ENCODE measurements at regions not wholly inside any gene's neighbourhood (a gene's known extent, or its start where the extent isn't known, plus 50 kb on each side); places are given as distances from the start of the nearest gene placed in this dataset.

- in situ Hi-C loops (cut with HindIII; ENCODE audit: low sequenced_read_pairs): no loop called here
Observed at GRCh38 chr4:15215109-15215508, 212.7 kb upstream of the C1QTNF7 start.

DNA sequence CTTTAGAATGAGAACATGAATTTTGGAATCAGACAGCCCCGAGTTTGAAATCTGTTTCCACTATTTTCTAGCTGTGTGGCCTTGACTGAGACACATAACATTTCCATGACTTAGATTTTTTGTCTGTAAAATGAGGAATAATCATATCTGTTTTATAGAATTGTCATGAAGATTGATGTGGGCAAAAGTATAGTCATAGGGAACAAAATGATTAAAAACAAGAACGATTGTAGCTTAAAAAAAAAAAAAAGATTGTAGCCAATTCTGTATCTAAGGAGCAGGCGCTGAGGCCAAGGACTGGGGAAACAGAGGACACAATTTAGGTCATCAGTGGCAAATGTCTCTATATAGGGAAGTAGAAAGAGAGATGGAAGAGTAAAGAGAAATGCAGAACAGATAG is 201.6 kb upstream of the C1QTNF7 start:
- in situ Hi-C loops (cut with HindIII; ENCODE audit: low sequenced_read_pairs): loop anchor here (25.0 kb wide), 1 partner anchor 236 kb away; the partner anchor contains the start of gene CC2D2A

DNA sequence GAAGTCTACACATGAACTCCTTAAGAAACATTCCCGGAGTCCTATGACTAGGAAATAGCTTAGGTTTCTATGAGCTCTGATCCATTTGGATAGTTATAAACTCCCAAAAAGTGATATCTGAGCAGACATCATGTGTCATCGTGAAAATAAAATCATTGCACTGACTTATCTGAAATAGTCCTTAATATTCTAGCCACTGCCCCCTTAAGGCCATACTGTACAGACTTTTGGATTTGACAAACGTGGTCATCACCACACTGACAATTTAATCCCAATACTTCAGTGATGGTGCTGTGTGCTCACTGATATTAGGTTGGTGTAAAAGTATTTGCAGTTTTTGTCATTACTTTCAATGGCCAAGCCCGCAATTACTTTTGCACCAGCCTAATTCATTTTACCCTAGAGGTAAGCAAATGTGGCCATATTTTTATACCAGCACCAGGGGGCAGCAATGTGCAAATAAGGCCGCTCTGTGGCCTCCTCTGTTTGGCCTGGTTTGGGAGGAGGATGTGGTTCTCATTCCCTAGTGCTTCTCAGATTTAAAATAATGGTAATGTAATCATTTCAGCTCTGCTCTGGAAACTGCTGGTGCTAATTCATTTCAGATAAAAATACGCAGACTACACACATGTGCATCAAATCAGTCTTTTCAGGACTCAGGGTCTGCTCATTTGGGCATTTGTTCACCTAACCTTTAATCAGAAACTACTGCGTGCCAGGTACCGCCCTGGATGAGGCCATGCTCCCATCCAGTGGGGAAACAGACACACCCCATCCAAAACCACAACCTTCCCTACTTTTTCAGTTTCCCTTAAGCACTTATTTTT is 196.4 kb upstream of the C1QTNF7 start:
- in situ Hi-C loops (cut with HindIII; ENCODE audit: low sequenced_read_pairs): loop anchor here (25.0 kb wide), 1 partner anchor 231 kb away; the partner anchor contains the start of gene CC2D2A

DNA sequence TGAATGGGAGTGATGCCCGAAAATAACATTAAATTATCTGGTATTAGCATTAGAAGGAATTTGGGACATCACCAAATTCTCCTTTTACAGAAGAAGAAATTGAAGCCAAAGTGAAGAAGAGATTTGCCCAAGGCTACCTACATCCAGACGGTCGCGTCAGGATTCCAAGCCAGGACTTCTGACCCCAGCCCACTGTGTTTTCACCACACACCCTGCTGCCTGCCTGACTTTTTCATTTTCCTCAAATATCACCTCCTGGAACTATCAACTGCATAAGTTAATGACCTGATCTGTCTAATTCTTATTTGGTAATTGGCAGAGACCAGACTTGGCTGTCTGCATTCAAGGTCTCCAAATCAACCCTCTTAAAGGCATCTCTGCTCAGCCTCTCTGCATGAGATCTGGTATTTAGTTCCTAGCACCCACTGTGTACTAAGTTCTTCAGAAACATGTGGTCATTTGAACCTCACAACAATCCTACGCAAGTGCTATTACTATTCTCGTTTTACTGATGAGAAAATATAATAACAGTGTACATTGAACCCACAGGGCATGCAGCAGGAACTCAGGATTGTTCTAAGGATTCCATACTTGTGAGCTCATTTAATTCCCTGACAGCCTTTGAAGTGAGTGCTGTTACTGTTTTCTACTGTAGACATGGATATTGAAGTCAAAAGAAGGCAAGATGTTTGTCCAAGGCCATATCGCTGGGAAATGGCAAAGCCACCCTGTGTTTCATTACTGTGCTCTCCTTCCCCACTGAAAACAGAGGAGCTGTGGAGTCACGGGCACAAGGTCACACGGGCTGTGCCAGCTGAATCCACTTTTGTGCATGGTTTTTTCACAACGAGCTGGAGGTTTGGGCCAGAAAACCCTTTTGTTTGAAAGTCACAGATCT is 195.2 kb upstream of the C1QTNF7 start:
- in situ Hi-C loops (cut with HindIII; ENCODE audit: low sequenced_read_pairs): loop anchor here (25.0 kb wide), 1 partner anchor 230 kb away; the partner anchor contains the start of gene CC2D2A

DNA sequence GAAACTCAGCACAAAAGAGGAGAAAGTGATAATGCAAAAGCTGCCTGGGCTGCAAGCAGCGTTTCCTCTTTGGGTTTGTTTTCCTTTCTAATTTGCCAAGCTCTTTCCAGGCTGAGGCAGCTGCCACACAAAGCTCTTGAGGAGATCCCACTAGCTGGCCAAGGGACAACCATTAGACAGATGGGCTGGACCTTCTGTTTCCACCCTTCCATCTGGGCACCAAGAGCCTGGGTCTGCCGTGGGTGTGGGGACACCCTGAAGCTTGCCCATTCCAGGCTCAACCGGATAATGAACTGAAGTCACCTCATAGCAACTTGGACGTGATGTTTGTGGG is 194.6 kb upstream of the C1QTNF7 start:
- in situ Hi-C loops (cut with HindIII; ENCODE audit: low sequenced_read_pairs): loop anchor here (25.0 kb wide), 1 partner anchor 229 kb away; the partner anchor contains the start of gene CC2D2A

GRCh38 chr4:15233626-15234025 is 194.2 kb upstream of the C1QTNF7 start:
- in situ Hi-C loops (cut with HindIII; ENCODE audit: low sequenced_read_pairs): loop anchor here (25.0 kb wide), 1 partner anchor 229 kb away; the partner anchor contains the start of gene CC2D2A

DNA sequence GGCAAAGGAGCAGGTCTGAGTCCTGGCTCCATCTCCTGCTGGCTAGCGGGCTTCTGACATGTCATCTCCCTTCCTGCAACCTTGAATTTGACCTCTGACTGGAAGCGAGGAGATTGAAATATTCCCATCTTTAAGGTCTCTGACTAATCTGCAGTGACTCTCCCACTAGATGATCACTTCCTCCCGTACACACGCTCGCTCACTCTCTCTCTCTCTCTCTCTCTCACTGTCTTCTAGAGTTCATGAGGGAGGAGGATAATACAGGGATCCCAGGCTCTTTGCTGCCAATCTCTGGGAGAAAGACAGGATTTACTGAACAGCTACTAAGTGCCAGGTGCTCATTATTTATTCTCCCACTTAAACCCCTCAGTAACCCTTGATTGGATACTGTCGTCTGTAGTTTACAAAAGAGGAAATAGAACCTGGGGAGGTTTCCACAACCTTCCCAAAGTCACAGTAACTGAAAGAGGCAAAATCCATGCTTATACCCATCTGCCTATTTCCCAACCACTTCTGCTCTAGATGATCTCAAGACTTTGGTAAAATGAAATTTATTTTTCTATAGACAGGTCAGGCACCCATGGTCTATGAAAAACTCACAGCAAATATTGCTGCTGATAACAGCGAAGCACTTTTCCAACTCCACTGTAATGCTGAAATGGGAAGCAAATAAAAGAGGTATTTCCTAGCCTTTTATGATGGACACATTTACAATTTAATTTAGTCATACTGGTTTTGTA is 193.5 kb upstream of the C1QTNF7 start:
- in situ Hi-C loops (cut with HindIII; ENCODE audit: low sequenced_read_pairs): loop anchor here (25.0 kb wide), 1 partner anchor 228 kb away; the partner anchor contains the start of gene CC2D2A

GRCh38 chr4:15234856-15235126 is 193.0 kb upstream of the C1QTNF7 start:
- in situ Hi-C loops (cut with HindIII; ENCODE audit: low sequenced_read_pairs): loop anchor here (25.0 kb wide), 1 partner anchor 228 kb away; the partner anchor contains the start of gene CC2D2A

DNA sequence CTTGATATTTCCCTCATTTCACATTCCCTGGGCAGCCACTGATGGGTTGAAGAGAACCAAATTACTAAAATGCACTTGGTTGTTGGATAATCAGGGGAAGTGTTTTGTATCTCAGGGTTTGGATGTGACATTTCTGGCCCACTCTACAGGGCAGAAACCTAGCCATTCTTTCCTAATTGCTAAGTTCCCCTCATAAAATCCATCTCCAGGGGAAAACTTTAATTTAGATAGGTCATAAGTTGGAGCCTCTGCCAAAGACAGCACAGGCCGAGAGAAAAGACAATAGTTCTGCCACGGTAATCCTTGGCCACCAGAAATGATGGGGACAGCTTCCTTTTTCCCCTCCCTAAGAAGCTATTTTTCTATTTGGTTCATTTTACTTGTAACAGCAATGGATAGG is 192.7 kb upstream of the C1QTNF7 start:
- in situ Hi-C loops (cut with HindIII; ENCODE audit: low sequenced_read_pairs): loop anchor here (25.0 kb wide), 1 partner anchor 227 kb away; the partner anchor contains the start of gene CC2D2A

GRCh38 chr4:15237648-15238230 is 190.1 kb upstream of the C1QTNF7 start:
- in situ Hi-C loops (cut with HindIII; ENCODE audit: low sequenced_read_pairs): loop anchor here (25.0 kb wide), 1 partner anchor 225 kb away; the partner anchor contains the start of gene CC2D2A

DNA sequence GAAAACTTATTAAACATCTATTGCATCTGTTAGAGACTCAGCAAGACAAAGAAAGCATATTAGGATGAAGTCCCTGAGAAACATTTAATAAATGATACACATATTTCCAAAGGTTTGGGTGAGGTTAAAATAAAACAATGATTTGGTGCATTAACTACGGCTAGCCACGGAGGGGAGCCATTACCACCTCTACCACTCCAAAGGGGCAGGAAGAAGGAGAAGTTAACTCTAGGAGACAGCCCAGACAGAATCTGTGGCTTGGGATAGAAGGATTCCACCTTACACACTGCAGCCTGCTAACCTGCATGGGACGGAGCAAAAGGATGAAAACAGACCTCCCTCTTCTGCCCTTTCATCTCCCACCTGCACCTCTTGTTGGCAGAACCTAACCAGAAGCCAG is 189.1 kb upstream of the C1QTNF7 start:
- in situ Hi-C loops (cut with HindIII; ENCODE audit: low sequenced_read_pairs): loop anchor here (25.0 kb wide), 1 partner anchor 224 kb away; the partner anchor contains the start of gene CC2D2A

DNA sequence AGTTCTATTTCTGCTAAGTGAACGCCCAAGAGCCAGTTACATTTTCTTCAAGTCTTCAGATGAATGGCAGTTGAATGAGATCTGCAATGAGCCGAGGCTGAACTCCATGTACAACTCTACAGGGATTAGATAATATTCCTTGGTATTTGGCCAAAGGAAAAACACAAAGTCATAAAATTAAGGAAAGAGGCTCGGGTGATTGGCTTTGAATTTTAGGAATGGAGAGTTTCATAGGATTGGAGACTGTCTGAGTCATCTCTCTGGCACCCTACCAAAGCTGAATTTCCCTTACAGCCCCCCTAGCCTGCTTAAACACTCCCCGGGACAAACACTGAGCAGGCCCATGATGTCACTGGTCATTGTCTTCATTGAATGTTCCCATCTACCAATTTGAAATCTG is 188.0 kb upstream of the C1QTNF7 start:
- in situ Hi-C loops (cut with HindIII; ENCODE audit: low sequenced_read_pairs): loop anchor here (25.0 kb wide), 1 partner anchor 222 kb away; the partner anchor contains the start of gene CC2D2A

- in situ Hi-C loops (cut with HindIII; ENCODE audit: low sequenced_read_pairs): loop anchor here (25.0 kb wide), 1 partner anchor 222 kb away; the partner anchor contains the start of gene CC2D2A
Observed at GRCh38 chr4:15240764-15241163, 187.1 kb upstream of the C1QTNF7 start.

- in situ Hi-C loops (cut with HindIII; ENCODE audit: low sequenced_read_pairs): loop anchor here (25.0 kb wide), 1 partner anchor 220 kb away; the partner anchor contains the start of gene CC2D2A
Observed at GRCh38 chr4:15242021-15242420, 185.8 kb upstream of the C1QTNF7 start.

DNA sequence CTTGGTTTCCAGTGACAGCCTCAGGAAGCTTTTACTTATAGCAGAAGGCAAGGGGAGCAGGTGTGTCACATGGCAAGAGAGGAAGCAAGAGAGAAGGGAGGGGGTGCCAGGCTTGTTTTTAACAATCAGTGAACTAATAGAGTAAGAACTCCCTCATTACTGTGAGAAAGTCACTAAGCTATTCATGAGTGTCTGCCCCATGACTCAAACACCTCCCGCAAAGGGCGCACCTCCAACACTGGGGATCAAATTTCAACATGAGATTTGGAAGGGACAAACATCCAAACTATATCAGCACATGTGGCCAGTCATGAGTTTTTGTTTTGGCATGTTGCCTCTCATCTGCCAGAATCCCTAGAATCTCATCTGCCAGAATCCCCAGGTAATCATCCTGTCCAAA is 183.5 kb upstream of the C1QTNF7 start:
- in situ Hi-C loops (cut with HindIII; ENCODE audit: low sequenced_read_pairs): loop anchor here (25.0 kb wide), 1 partner anchor 218 kb away; the partner anchor contains the start of gene CC2D2A

- in situ Hi-C loops (cut with HindIII; ENCODE audit: low sequenced_read_pairs): loop anchor here (25.0 kb wide), 1 partner anchor 217 kb away; the partner anchor contains the start of gene CC2D2A
Observed at GRCh38 chr4:15245006-15245530, 182.8 kb upstream of the C1QTNF7 start.

- in situ Hi-C loops (cut with HindIII; ENCODE audit: low sequenced_read_pairs): no loop called here
Observed at GRCh38 chr4:15250021-15250441, 177.8 kb upstream of the C1QTNF7 start.

- in situ Hi-C loops (cut with HindIII; ENCODE audit: low sequenced_read_pairs): no loop called here
Observed at GRCh38 chr4:15253349-15253748, 174.5 kb upstream of the C1QTNF7 start.

DNA sequence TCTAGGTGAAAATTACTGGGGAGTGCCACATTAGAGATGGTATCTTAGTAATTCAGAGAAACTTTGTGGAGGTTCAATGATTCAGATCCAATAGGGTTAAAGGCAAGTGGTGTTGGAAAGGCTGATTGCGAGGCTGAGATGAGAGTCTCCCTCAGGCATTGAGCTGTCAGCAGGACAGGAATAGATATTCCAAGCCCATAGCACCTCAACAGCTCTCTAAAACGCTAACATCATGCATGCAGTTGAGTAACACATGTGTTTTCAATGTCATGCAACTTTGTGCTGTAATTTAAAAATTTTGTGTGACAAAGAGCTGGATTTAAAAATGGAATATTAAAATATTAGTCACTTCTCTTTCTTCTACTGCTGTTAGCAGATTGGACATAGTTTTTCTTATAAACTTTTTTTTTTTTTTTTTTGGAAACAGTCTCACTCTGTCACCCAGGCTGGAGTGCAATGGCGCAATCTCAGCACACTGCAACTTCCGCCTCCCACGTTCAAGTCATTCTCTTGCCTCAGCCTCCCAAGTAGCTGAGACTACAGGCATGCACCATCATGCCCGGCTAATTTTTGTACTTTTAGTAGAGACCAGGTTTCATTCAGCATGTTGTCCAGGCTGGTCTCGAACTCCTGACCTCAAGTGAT is 173.5 kb upstream of the C1QTNF7 start:
- in situ Hi-C loops (cut with HindIII; ENCODE audit: low sequenced_read_pairs): no loop called here

All from endothelial cell of hepatic sinusoid (primary cell).